BLaER1 treated with 17β-estradiol and CSF1 and Interleukin-3, amounts not matched to agents 10 nM and 100 nM (cell line): ENCODE measurements at regions not wholly inside any gene's neighbourhood (a gene's known extent, or its start where the extent isn't known, plus 50 kb on each side); places are given as distances from the start of the nearest gene placed in this dataset.
"Not testable (repeated sequence)": the region's sequence is repeated elsewhere in the genome, so short reads cannot be mapped to it uniquely, and the experiment has no call there.

Experiments
- H3K27ac ChIP-seq, 11 experiments: shearing (Covaris generic); formaldehyde crosslinking; 2 replicates each; pipeline ENCODE4 v1.8.1; 2022
- H3K27me3 ChIP-seq, 11 experiments: shearing (Covaris generic); formaldehyde crosslinking; 2 replicates each; pipeline ENCODE4 v1.8.1; 2022
- H3K36me3 ChIP-seq, 11 experiments: shearing (Covaris generic); formaldehyde crosslinking; 2 replicates each; pipeline ENCODE4 v1.8.1; 2022
- H3K4me1 ChIP-seq, 10 experiments: shearing (Covaris generic); formaldehyde crosslinking; 2 replicates each; pipeline ENCODE4 v1.8.1; 2022
- H3K4me2 ChIP-seq, 11 experiments: shearing (Covaris generic); formaldehyde crosslinking; 2 replicates each; pipeline ENCODE4 v1.8.1; 2022
- H3K4me3 ChIP-seq, 10 experiments: shearing (Covaris generic); formaldehyde crosslinking; 2 replicates each; pipeline ENCODE4 v1.8.1; 2022
- H3K9ac ChIP-seq, 11 experiments: shearing (Covaris generic); formaldehyde crosslinking; 2 replicates each; pipeline ENCODE4 v1.8.1; 2022
- H3K9me3 ChIP-seq, 11 experiments: shearing (Covaris generic); formaldehyde crosslinking; replicated peaks in 1 of 11; 2 replicates each; pipeline ENCODE4 v1.8.1; 2022
- H4K20me1 ChIP-seq, 11 experiments: shearing (Covaris generic); formaldehyde crosslinking; 2 replicates each; pipeline ENCODE4 v1.8.1; 2022
- Cebpa-rat ChIP-seq, 11 experiments: shearing (Covaris generic); IDR thresholded peaks; 2 replicates each; pipeline ENCODE4 v1.8.1; 2022

DNA sequence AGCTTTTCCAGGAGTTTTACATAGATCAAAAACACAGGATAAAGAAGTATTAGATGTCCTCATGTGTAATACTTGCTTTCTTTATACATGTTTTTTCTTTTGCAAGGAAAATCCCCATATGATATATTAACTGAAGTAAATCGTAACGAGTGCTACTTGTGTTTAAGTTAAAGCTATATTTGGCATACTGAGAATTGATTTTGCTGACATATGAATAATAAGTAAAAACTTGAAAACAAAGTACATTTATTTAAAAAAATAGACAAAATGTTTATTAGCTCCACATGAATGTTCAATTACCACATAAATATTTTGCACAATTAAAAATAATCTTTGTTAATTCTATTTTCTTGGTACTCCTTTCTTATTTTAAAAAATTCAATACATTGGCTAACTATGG, 884.7 kb downstream of the FSTL5 start:
- no peaks in the 10 kb centered on the region for H3K4me1 ChIP-seq
- no peak overlapping the region for H3K9ac ChIP-seq
- H3K36me3 ChIP-seq, result no peaks in the 10 kb centered on the region
- H3K27ac ChIP-seq, result no peak overlapping the region
- H3K27me3 ChIP-seq, result no peaks in the 10 kb centered on the region
- no peak overlapping the region for H3K4me3 ChIP-seq
- TF ChIP-seq Cebpa-rat (IDR thresholded peaks at IDR 0.05), result no peak
- H4K20me1 ChIP-seq, result no peaks in the 10 kb centered on the region
- peaks cover 10 to 19% (median 16%) of the 10 kb centered on the region in 11 experiments; a peak in 20 of 22 replicates for H3K9me3 ChIP-seq
- H3K4me2 ChIP-seq, result no peak overlapping the region

DNA sequence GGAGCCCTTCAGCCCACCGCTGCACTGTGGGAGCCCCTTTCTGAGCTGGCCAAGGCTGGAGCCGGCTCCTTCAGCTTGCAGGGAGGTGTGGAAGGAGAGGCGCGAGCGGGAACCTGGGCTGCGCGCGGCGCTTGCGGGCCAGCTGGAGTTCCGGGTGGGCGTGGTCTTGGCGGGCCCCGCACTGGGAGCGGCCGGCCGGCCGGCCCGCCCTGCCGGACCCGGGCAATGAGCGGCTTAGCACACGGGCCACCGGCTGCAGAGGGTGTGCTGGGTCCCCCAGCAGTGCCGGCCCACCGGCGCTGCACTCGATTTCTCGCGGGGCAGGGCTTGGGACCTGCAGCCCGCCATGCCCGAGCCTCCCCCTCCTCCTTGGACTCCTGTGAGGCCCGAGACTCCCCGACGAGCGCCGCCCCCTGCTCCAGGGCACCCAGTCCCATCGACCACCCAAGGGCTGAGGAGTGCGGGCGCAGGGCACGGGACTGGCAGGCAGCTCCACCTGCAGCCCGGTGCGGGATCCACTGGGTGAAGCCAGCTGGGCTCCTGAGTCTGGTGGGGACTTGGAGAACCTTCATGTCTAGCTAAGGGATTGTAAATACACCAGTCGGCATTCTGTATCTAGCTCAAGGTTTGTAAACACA, 886.5 kb downstream of the FSTL5 start:
- H3K9ac ChIP-seq, H4K20me1 ChIP-seq, H3K4me1 ChIP-seq, H3K27me3 ChIP-seq, H3K4me3 ChIP-seq, H3K4me2 ChIP-seq, H3K36me3 ChIP-seq, H3K27ac ChIP-seq: not testable (repeated sequence)
- peaks cover 10 to 19% (median 16%) of the 10 kb centered on the region in 11 experiments; a peak in 20 of 22 replicates for H3K9me3 ChIP-seq

DNA sequence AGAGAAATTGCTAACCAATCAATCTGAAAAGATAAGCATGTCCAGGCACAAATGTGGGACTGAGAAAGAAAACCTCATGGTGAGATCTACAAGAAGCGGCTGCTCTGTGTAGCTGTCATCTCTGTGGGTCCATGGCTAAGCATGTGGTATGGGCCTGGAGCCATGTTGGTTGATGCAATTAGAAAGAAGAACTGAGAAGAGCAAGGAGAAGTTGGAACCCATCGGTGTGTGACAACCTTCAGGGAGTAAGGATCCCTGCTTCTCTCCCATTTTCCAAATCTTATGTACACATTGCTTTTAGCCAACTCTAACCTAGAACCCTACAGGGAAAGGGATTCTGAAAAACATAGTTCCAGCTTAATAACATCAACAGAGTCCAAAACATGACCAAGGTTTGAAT, 890.2 kb downstream of the FSTL5 start:
- Histone ChIP-seq H4K20me1 (no peaks in the 10 kb centered on the region), H3K4me1 (no peaks in the 10 kb centered on the region), H3K27me3 (no peaks in the 10 kb centered on the region), H3K27ac (no peak overlapping the region), H3K9ac (no peak overlapping the region), H3K9me3 (peaks cover 10 to 19% (median 16%) of the 10 kb centered on the region in 11 experiments; a peak in 20 of 22 replicates), H3K36me3 (no peaks in the 10 kb centered on the region), H3K4me3 (no peak overlapping the region), H3K4me2 (no peak overlapping the region)
- TF ChIP-seq Cebpa-rat (IDR thresholded peaks at IDR 0.05), result no peak

DNA sequence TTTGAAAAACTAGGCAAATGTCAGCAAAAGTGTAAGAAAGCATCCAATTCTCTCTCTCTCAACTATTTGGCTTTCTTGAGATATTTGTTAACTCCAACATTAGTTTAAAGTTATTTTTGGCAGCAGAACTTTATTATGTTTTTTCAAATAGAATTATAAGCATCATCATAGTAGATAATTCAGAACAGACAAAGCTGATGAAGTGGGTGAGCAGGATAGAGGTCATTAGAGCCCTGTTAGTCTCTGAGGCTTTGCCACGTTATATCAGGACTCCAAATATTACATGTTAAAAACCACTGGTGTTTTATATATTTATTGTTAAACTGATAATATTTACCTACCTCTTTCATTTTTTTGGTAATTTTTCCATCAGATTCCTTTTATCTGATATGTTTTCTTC, 903.0 kb downstream of the FSTL5 start:
- no peak overlapping the region for H3K27ac ChIP-seq
- peaks cover 18 to 19% (median 18%) of the 10 kb centered on the region in 11 experiments for H3K9me3 ChIP-seq
- H3K4me1 ChIP-seq, result no peaks in the 10 kb centered on the region
- no peak overlapping the region for H3K4me2 ChIP-seq
- no peak overlapping the region for H3K4me3 ChIP-seq
- no peaks in the 10 kb centered on the region for H3K27me3 ChIP-seq
- no peak for TF ChIP-seq Cebpa-rat (IDR thresholded peaks at IDR 0.05)
- H3K36me3 ChIP-seq, result no peaks in the 10 kb centered on the region
- no peak overlapping the region for H3K9ac ChIP-seq
- H4K20me1 ChIP-seq, result no peaks in the 10 kb centered on the region

DNA sequence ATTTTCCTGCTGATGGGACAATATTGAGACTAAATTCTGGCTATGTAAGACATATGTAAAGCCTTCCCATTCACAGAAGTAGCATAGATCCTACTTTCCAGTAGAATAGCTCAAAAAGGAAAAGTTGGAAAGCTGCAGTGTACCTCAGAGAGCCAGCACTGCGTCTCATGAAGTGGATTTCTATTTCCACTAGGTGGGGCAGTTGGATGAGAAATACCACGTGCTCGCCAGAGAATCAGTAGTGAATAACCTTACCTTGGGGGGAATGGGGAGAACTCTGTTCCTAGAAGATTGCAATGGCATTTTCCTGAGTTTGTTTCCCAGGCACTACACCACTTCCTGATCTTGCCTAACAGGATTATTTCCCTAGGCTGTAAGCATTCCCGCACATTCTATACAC, 907.1 kb downstream of the FSTL5 start:
- Histone ChIP-seq H3K9ac (no peak overlapping the region), H3K27ac (no peak overlapping the region), H3K4me2 (no peak overlapping the region), H3K27me3 (no peaks in the 10 kb centered on the region), H3K9me3 (peaks cover 39 to 48% (median 42%) of the 10 kb centered on the region in 11 experiments), H4K20me1 (no peaks in the 10 kb centered on the region), H3K4me1 (no peaks in the 10 kb centered on the region), H3K4me3 (no peak overlapping the region), H3K36me3 (no peaks in the 10 kb centered on the region)
- no peak for TF ChIP-seq Cebpa-rat (IDR thresholded peaks at IDR 0.05)

DNA sequence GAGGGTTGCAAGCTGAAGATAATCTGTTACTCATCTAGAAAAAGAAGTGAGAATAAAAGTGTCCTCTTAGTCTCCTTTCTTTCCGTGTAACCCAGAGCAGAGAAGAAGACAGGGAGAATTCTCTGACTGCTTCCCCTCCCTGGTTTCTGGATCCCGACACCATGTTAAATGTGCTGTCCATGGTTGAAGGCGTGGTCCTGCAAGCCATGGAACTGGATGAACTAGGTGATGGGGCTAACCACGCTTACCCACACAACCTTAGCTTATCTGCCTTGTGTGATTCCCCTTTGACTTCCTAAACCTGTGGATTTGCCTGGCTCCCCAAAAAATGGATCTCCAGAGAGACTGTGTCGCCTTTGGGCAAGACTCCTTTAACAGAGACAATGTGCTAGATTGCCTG, 907.6 kb downstream of the FSTL5 start:
- no peak overlapping the region for H3K4me3 ChIP-seq
- no peaks in the 10 kb centered on the region for H3K36me3 ChIP-seq
- H3K4me2 ChIP-seq, result no peak overlapping the region
- no peak for TF ChIP-seq Cebpa-rat (IDR thresholded peaks at IDR 0.05)
- H3K27ac ChIP-seq, result no peak overlapping the region
- H3K9me3 ChIP-seq, result peaks cover 39 to 48% (median 42%) of the 10 kb centered on the region in 11 experiments
- no peaks in the 10 kb centered on the region for H3K4me1 ChIP-seq
- no peaks in the 10 kb centered on the region for H3K27me3 ChIP-seq
- H3K9ac ChIP-seq, result no peak overlapping the region
- no peaks in the 10 kb centered on the region for H4K20me1 ChIP-seq

DNA sequence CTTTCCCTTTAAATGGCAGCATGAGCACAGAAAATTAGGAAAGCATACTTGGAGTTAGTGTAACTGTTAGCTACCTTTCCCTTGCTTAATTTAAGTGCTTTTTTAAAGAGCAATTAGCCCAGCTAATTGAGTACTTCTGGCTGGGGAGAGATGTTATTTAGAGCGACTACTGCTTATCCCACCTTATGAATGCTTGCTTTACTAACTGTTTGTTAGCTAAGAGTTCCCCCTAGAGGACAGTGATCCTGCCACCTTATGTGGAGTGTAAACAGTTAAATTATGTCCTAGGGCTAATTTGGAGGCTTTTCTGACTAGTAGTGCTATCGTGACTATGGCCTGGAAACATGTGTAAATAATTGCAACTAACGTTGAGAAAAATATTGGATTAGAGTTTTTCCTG, 909.4 kb downstream of the FSTL5 start:
- Histone ChIP-seq H3K4me2 (no peak overlapping the region), H3K27ac (no peak overlapping the region)
- TF ChIP-seq Cebpa-rat (IDR thresholded peaks at IDR 0.05), result no peak

DNA sequence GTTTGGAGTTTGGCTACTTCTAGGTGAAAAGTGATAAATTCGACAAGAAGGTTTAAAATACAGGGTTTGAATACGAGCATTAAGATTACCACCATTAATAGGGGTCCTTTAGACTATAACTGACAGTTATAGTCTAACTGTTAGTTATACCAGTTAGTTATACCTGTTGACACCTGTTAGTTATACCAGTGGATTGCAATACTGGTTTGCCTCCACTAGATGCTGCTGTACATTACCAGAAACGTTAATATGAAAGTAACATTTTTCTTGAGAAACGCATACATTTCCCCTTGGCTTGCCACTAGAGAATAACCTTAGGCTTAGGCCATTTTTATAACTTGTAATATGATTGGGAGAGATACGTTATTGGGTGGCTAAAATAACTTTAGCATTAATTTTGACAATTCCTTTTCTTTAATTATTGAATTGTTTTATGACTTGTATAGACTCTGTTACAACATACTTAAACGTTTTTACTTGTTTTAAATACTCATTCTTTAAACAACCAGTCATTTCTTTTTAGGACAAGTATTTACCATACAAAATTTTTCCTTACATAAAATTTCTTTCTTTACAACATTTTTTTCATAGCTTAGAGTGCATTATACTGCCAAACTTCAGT, 911.2 kb downstream of the FSTL5 start:
- Histone ChIP-seq H3K4me1 (no peaks in the 10 kb centered on the region), H4K20me1 (no peaks in the 10 kb centered on the region), H3K4me3 (no peak overlapping the region), H3K36me3 (no peaks in the 10 kb centered on the region), H3K4me2 (no peak overlapping the region), H3K27me3 (no peaks in the 10 kb centered on the region), H3K9me3 (peaks cover 56 to 71% (median 62%) of the 10 kb centered on the region in 11 experiments), H3K9ac (no peak overlapping the region), H3K27ac (no peak overlapping the region)
- TF ChIP-seq Cebpa-rat (IDR thresholded peaks at IDR 0.05), result no peak

More for the DNA sequence above, 909.4 kb downstream of the FSTL5 start:
- Histone ChIP-seq H3K4me1 (no peaks in the 10 kb centered on the region), H4K20me1 (no peaks in the 10 kb centered on the region), H3K36me3 (no peaks in the 10 kb centered on the region), H3K27me3 (no peaks in the 10 kb centered on the region), H3K9me3 (peaks cover 49 to 62% (median 55%) of the 10 kb centered on the region in 11 experiments), H3K9ac (no peak overlapping the region), H3K4me3 (no peak overlapping the region)

DNA sequence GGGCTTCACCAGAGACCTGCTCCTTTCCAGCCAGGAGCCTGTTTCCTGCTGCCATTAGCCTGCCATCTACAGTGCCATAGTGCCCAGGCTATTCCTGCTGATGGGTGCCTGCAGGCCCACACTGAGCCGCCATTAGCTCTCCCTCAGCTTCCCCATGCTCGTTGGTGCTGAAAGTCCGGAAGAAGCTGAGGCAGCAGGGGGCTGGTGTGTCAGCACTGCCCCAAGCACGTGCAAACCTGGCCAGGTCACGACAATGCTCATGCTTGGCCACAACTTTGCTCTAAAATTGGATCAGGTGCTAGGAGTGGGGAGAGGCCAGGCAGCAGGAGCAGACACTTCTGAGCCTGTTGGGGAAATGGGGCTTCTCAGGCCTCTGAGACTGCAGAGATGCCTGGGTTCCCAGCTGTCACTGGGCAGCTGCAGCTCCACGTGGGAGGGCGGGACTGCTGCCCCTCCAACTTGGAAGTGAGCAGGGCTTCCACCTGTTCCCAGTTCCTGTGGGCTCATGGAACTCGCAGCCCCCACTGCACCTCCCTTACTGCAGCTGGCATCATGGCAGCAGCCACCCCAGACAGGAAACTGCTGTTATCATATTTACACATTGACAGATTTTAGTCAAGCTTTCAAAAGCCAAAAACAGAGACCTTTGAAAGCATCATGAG, 913.9 kb downstream of the FSTL5 start:
- Histone ChIP-seq H3K9ac (no peak overlapping the region), H3K4me3 (no peak overlapping the region), H3K9me3 (peaks cover 29 to 44% (median 34%) of the 10 kb centered on the region in 11 experiments), H3K36me3 (no peaks in the 10 kb centered on the region), H3K4me2 (no peak overlapping the region), H3K27ac (no peak overlapping the region), H3K27me3 (no peaks in the 10 kb centered on the region), H3K4me1 (no peaks in the 10 kb centered on the region), H4K20me1 (no peaks in the 10 kb centered on the region)
- no peak for TF ChIP-seq Cebpa-rat (IDR thresholded peaks at IDR 0.05)

DNA sequence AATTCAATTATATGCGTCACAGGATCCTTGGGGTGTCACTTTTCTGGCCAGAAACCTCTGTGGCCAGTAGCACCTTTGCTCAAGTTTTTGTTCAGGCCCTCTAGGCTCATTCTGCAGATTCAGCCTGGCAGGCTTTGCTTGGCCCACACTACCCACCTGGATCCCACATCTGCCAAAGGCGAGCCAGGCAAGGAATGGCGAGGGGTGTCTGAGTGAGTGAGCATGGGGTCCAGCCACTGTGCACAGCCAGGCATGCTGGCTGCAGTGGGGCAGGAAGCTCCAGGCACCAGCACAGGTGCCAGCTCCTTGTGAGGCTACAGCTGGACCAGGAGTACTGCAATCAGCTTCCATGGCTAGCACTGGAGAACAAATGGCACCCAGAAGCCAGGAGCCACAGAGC, 914.9 kb downstream of the FSTL5 start:
- Histone ChIP-seq H3K9ac (no peak overlapping the region), H3K4me1 (no peaks in the 10 kb centered on the region), H3K4me3 (no peak overlapping the region), H3K27me3 (no peaks in the 10 kb centered on the region), H3K4me2 (no peak overlapping the region), H4K20me1 (no peaks in the 10 kb centered on the region), H3K9me3 (peaks cover 18 to 34% (median 24%) of the 10 kb centered on the region in 11 experiments), H3K27ac (no peak overlapping the region), H3K36me3 (no peaks in the 10 kb centered on the region)
- TF ChIP-seq Cebpa-rat (IDR thresholded peaks at IDR 0.05), result no peak
